SK-N-SH (cell line): ENCODE measurements at regions not wholly inside any gene's neighbourhood (a gene's known extent, or its start where the extent isn't known, plus 50 kb on each side); places are given as distances from the start of the nearest gene placed in this dataset.

Experiments used
- EZH2phosphoT487 ChIP-seq: fragments of 200-600 bp; sonication (generic); IDR thresholded peaks from 2 replicates; pipeline ENCODE4 v1.6.1; 2017; ENCODE audit warnings: low read depth, mixed run types, mild to moderate bottlenecking, antibody characterized with exemption, moderate library complexity, borderline replicate concordance
- FOXJ3 ChIP-seq: sonication (generic); formaldehyde crosslinking; IDR thresholded peaks from 2 replicates; pipeline ENCODE4 v1.5.1; 2020; ENCODE audit warnings: mild to moderate bottlenecking, missing genetic modification reagents
- FOXM1 ChIP-seq: IDR thresholded peaks from 2 replicates; pipeline ENCODE4 v1.4.0; 2012; ENCODE audit warnings: low read depth, mild to moderate bottlenecking
- GABPA ChIP-seq: IDR thresholded peaks from 2 replicates; pipeline ENCODE4 v1.4.0; 2012; ENCODE audit warnings: low read depth, mild to moderate bottlenecking
- GATA2 ChIP-seq: sonication (generic); formaldehyde crosslinking; IDR thresholded peaks from 2 replicates; pipeline ENCODE4 v1.5.0; 2020; ENCODE audit warnings: mild to moderate bottlenecking, missing genetic modification reagents
- POLR2AphosphoS5 ChIP-seq: IDR thresholded peaks from 2 replicates; pipeline ENCODE4 v1.6.1; 2012; ENCODE audit warnings: low read depth, low read length
- RAD21 ChIP-seq: IDR thresholded peaks from 2 replicates; pipeline ENCODE4 v1.6.1; 2012; ENCODE audit warnings: mild to moderate bottlenecking, low read length
- SIN3A ChIP-seq: IDR thresholded peaks from 2 replicates; pipeline ENCODE4 v1.6.1; 2012; ENCODE audit warnings: low read depth, mild to moderate bottlenecking, low read length, moderate library complexity, borderline replicate concordance
- TAF1 ChIP-seq: IDR thresholded peaks from 2 replicates; pipeline ENCODE4 v1.6.1; 2012; ENCODE audit warnings: low read depth, mild to moderate bottlenecking, low read length, moderate library complexity, borderline replicate concordance
- TEAD4 ChIP-seq: IDR thresholded peaks from 2 replicates; pipeline ENCODE4 v1.4.0; 2012; ENCODE audit warnings: mild to moderate bottlenecking, borderline replicate concordance; ENCODE audit not compliant: insufficient read depth
- TF ChIP-seq, protein P1 (sequence below): fragments of 200-600 bp; sonication (generic); IDR thresholded peaks from 2 replicates; pipeline ENCODE4 v1.6.1; 2017; ENCODE audit warnings: antibody characterized with exemption, mild to moderate bottlenecking, moderate library complexity
- TF ChIP-seq, protein P2 (sequence below): IDR thresholded peaks from 2 replicates; pipeline ENCODE4 v1.4.0; 2012; ENCODE audit warnings: low read depth, borderline replicate concordance
- TF ChIP-seq, protein P3 (sequence below): IDR thresholded peaks from 2 replicates; pipeline ENCODE4 v1.6.1; 2012; ENCODE audit warnings: mild to moderate bottlenecking, low read depth, low read length, moderate library complexity
- TF ChIP-seq, protein P4 (sequence below): IDR thresholded peaks from 2 replicates; pipeline ENCODE4 v1.4.0; 2012; ENCODE audit warnings: low read depth

DNA sequence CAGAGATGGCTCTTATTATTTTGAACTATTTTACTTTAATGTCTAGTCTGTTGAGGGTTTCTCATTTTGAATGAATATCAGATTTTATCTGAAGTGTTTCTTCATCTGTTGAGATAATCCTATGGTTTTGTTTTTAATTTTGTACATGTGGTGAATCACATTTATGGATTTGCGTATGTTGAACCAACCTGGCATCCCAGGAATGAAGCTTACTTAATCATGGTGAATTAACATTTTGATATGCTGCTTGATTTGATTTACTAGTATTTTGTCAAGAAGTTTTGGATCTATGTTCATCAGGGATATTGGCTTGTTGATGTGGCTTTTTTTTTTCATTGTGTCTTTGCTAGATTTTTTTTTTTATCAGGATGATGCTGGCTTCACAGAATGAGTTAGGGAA lies 2390.9 kb downstream of the PCDH7 start:
- TF ChIP-seq, protein P1, sequence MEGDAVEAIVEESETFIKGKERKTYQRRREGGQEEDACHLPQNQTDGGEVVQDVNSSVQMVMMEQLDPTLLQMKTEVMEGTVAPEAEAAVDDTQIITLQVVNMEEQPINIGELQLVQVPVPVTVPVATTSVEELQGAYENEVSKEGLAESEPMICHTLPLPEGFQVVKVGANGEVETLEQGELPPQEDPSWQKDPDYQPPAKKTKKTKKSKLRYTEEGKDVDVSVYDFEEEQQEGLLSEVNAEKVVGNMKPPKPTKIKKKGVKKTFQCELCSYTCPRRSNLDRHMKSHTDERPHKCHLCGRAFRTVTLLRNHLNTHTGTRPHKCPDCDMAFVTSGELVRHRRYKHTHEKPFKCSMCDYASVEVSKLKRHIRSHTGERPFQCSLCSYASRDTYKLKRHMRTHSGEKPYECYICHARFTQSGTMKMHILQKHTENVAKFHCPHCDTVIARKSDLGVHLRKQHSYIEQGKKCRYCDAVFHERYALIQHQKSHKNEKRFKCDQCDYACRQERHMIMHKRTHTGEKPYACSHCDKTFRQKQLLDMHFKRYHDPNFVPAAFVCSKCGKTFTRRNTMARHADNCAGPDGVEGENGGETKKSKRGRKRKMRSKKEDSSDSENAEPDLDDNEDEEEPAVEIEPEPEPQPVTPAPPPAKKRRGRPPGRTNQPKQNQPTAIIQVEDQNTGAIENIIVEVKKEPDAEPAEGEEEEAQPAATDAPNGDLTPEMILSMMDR: no peak
- no peak for TF ChIP-seq POLR2AphosphoS5
- no peak for TF ChIP-seq TEAD4
- TF ChIP-seq GATA2 (CRISPR knock-in tag): no peak
- no peak for TF ChIP-seq SIN3A
- TF ChIP-seq FOXJ3: no peak
- TF ChIP-seq, protein P2, sequence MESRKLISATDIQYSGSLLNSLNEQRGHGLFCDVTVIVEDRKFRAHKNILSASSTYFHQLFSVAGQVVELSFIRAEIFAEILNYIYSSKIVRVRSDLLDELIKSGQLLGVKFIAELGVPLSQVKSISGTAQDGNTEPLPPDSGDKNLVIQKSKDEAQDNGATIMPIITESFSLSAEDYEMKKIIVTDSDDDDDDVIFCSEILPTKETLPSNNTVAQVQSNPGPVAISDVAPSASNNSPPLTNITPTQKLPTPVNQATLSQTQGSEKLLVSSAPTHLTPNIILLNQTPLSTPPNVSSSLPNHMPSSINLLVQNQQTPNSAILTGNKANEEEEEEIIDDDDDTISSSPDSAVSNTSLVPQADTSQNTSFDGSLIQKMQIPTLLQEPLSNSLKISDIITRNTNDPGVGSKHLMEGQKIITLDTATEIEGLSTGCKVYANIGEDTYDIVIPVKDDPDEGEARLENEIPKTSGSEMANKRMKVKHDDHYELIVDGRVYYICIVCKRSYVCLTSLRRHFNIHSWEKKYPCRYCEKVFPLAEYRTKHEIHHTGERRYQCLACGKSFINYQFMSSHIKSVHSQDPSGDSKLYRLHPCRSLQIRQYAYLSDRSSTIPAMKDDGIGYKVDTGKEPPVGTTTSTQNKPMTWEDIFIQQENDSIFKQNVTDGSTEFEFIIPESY: no peak
- no peak for TF ChIP-seq FOXM1
- no peak for TF ChIP-seq RAD21
- TF ChIP-seq, protein P3, sequence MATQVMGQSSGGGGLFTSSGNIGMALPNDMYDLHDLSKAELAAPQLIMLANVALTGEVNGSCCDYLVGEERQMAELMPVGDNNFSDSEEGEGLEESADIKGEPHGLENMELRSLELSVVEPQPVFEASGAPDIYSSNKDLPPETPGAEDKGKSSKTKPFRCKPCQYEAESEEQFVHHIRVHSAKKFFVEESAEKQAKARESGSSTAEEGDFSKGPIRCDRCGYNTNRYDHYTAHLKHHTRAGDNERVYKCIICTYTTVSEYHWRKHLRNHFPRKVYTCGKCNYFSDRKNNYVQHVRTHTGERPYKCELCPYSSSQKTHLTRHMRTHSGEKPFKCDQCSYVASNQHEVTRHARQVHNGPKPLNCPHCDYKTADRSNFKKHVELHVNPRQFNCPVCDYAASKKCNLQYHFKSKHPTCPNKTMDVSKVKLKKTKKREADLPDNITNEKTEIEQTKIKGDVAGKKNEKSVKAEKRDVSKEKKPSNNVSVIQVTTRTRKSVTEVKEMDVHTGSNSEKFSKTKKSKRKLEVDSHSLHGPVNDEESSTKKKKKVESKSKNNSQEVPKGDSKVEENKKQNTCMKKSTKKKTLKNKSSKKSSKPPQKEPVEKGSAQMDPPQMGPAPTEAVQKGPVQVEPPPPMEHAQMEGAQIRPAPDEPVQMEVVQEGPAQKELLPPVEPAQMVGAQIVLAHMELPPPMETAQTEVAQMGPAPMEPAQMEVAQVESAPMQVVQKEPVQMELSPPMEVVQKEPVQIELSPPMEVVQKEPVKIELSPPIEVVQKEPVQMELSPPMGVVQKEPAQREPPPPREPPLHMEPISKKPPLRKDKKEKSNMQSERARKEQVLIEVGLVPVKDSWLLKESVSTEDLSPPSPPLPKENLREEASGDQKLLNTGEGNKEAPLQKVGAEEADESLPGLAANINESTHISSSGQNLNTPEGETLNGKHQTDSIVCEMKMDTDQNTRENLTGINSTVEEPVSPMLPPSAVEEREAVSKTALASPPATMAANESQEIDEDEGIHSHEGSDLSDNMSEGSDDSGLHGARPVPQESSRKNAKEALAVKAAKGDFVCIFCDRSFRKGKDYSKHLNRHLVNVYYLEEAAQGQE: no peak
- no peak for TF ChIP-seq TAF1
- TF ChIP-seq, protein P4, sequence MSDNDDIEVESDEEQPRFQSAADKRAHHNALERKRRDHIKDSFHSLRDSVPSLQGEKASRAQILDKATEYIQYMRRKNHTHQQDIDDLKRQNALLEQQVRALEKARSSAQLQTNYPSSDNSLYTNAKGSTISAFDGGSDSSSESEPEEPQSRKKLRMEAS: no peak
- no peak for TF ChIP-seq GABPA
- TF ChIP-seq EZH2phosphoT487: no peak
